GM23338 (cell line): ENCODE measurements at regions not wholly inside any gene's neighbourhood (a gene's known extent, or its start where the extent isn't known, plus 50 kb on each side); places are given as distances from the start of the nearest gene placed in this dataset.

Experiments used
- ATAC-seq: fragments of 200-7000 bp; cut with Tn5 transposase; 3 replicates; pipeline ENCODE4 v1.9.1; 2020
- DNase-seq: peaks from one replicate; pipeline ENCODE4 v3.0.0-alpha.2; 2015; ENCODE audit warnings: low spot score
- H2AFZ ChIP-seq: fragments of 200-600 bp; sonication (generic); 2 replicates; pipeline ENCODE4 v1.8.0; 2016; ENCODE audit warnings: antibody characterized with exemption, mild to moderate bottlenecking, moderate library complexity
- H3F3A ChIP-seq: fragments of 200-600 bp; sonication (generic); replicated peaks from 2 replicates; pipeline ENCODE4 v1.8.0; 2017; ENCODE audit warnings: antibody characterized with exemption, mixed run types, low read depth
- H3K27ac ChIP-seq: fragments of 200-600 bp; sonication (generic); 2 replicates; pipeline ENCODE4 v1.6.1; 2016; ENCODE audit warnings: low read depth
- H3K27me3 ChIP-seq: fragments of 200-600 bp; sonication (generic); 2 replicates; pipeline ENCODE4 v1.8.0; 2016; ENCODE audit warnings: mild to moderate bottlenecking, mixed run types, moderate library complexity; ENCODE audit not compliant: insufficient read depth
- H3K36me3 ChIP-seq: fragments of 200-600 bp; sonication (generic); 2 replicates; pipeline ENCODE4 v1.8.0; 2016; ENCODE audit warnings: mild to moderate bottlenecking; ENCODE audit not compliant: insufficient read depth
- H3K4me1 ChIP-seq: fragments of 200-600 bp; sonication (generic); 2 replicates; pipeline ENCODE4 v1.8.0; 2016; ENCODE audit warnings: mild to moderate bottlenecking, moderate library complexity; ENCODE audit not compliant: insufficient read depth
- H3K4me2 ChIP-seq: fragments of 200-600 bp; sonication (generic); 2 replicates; pipeline ENCODE4 v1.7.1; 2017; ENCODE audit warnings: mixed run types
- H3K4me3 ChIP-seq: fragments of 200-600 bp; sonication (generic); 2 replicates; pipeline ENCODE4 v1.6.1; 2016; ENCODE audit warnings: mixed run types
- H3K79me2 ChIP-seq: fragments of 200-600 bp; sonication (generic); replicated peaks from 2 replicates; pipeline ENCODE4 v1.8.0; 2017; ENCODE audit warnings: mild to moderate bottlenecking; ENCODE audit not compliant: insufficient read depth
- H3K9me2 ChIP-seq: fragments of 200-600 bp; sonication (generic); 2 replicates; pipeline ENCODE4 v1.8.0; 2017; ENCODE audit not compliant: insufficient read depth
- H4K20me1 ChIP-seq: fragments of 200-600 bp; sonication (generic); replicated peaks from 2 replicates; pipeline ENCODE4 v1.8.0; 2017; ENCODE audit warnings: mild to moderate bottlenecking; ENCODE audit not compliant: insufficient read depth
- H3K27ac Mint-ChIP-seq: 2 replicates; pipeline ENCODE4 v1.8.0; 2020; ENCODE audit warnings: inconsistent platforms, mild to moderate bottlenecking, moderate library complexity, mixed read lengths
- H3K27me3 Mint-ChIP-seq: 3 replicates; pipeline ENCODE4 v1.8.0; 2022; ENCODE audit warnings: low read depth, mild to moderate bottlenecking, moderate library complexity, mixed read lengths, inconsistent platforms; ENCODE audit not compliant: insufficient read depth, poor library complexity
- H3K36me3 Mint-ChIP-seq: 3 replicates; pipeline ENCODE4 v1.8.0; 2021; ENCODE audit warnings: low read depth, mild to moderate bottlenecking, inconsistent platforms, moderate library complexity, mixed read lengths
- H3K4me1 Mint-ChIP-seq: 3 replicates; pipeline ENCODE4 v1.8.0; 2020; ENCODE audit warnings: mild to moderate bottlenecking, inconsistent platforms, mixed read lengths
- H3K4me3 Mint-ChIP-seq: 3 replicates; pipeline ENCODE4 v1.8.0; 2021; ENCODE audit warnings: moderate library complexity, mild to moderate bottlenecking, inconsistent platforms, mixed read lengths
- H3K9me3 Mint-ChIP-seq: 3 replicates; pipeline ENCODE4 v1.8.0; 2020; ENCODE audit warnings: moderate library complexity, mild to moderate bottlenecking, inconsistent platforms, mixed read lengths
- CREB1 ChIP-seq: fragments of 250-450 bp; sonication (Bioruptor Pico); IDR thresholded peaks from 2 replicates; pipeline ENCODE4 v1.5.0; 2020; ENCODE audit warnings: low read depth, mild to moderate bottlenecking, moderate library complexity
- CTCF ChIP-seq, 2 experiments: fragments of 200-600 bp in 1 of 2; sonication (generic) in 1 of 2; conservative IDR thresholded peaks; 2 replicates each; pipeline versions ENCODE4 v1.5.1 to v1.6.1; 2016 to 2017; ENCODE audit warnings: antibody characterized with exemption in 2 of 2, low read depth in 2 of 2, mild to moderate bottlenecking in 2 of 2, moderate library complexity in 1 of 2
- ETS1 ChIP-seq: IDR thresholded peaks from 2 replicates; pipeline ENCODE4 v1.6.1; 2016; ENCODE audit warnings: antibody characterized with exemption
- EZH2 ChIP-seq: fragments of 200-600 bp; sonication (generic); IDR thresholded peaks from one replicate; pipeline ENCODE4 v1.8.0; 2017; ENCODE audit warnings: antibody characterized with exemption, mild to moderate bottlenecking, low read depth; ENCODE audit not compliant: unreplicated experiment
- EZH2phosphoT487 ChIP-seq: fragments of 200-600 bp; sonication (generic); IDR thresholded peaks from one replicate; pipeline ENCODE4 v1.8.1; 2018; ENCODE audit warnings: antibody characterized with exemption; ENCODE audit not compliant: unreplicated experiment
- JUNB ChIP-seq: IDR thresholded peaks from one replicate; pipeline ENCODE4 v1.6.1; 2016; ENCODE audit warnings: antibody characterized with exemption; ENCODE audit not compliant: unreplicated experiment
- NANOG ChIP-seq: IDR thresholded peaks from 2 replicates; pipeline ENCODE4 v1.6.1; 2016; ENCODE audit warnings: antibody characterized with exemption, borderline replicate concordance
- POLR2AphosphoS5 ChIP-seq: IDR thresholded peaks from 2 replicates; pipeline ENCODE4 v1.6.1; 2016; ENCODE audit warnings: antibody characterized with exemption, low read depth
- REST ChIP-seq: IDR thresholded peaks from one replicate; pipeline ENCODE4 v1.6.1; 2018; ENCODE audit warnings: antibody characterized with exemption; ENCODE audit not compliant: unreplicated experiment
- STAT1 ChIP-seq: IDR thresholded peaks from one replicate; pipeline ENCODE4 v1.6.1; 2016; ENCODE audit warnings: antibody characterized with exemption; ENCODE audit not compliant: unreplicated experiment
- ZNF114 ChIP-seq: fragments of 250-450 bp; sonication (Bioruptor Pico); IDR thresholded peaks from 2 replicates; pipeline ENCODE4 v1.5.0; 2020; ENCODE audit warnings: mild to moderate bottlenecking, moderate library complexity
- ZNF331 ChIP-seq: fragments of 250-450 bp; sonication (Bioruptor Pico); IDR thresholded peaks from 2 replicates; pipeline ENCODE4 v1.5.0; 2020; ENCODE audit warnings: low read depth, mild to moderate bottlenecking, moderate library complexity
- ZNF462 ChIP-seq: fragments of 250-450 bp; sonication (Bioruptor Pico); IDR thresholded peaks from 2 replicates; pipeline ENCODE4 v1.5.0; 2020; ENCODE audit warnings: mild to moderate bottlenecking, moderate library complexity

GRCh38 chr4:35189988-35190613 lies 1054.2 kb downstream of the ARAP2 start:
- H4K20me1 ChIP-seq: no peaks in the 10 kb centered on the region
- no peak overlapping the region for H3K27ac ChIP-seq
- no peaks in the 10 kb centered on the region for H3K36me3 ChIP-seq
- TF ChIP-seq STAT1 (no peak), JUNB (no peak), CREB1 (CRISPR knock-in tag) (no peak), ZNF114 (CRISPR knock-in tag) (no peak), ETS1 (no peak), REST (no peak), EZH2phosphoT487 (no peak), ZNF462 (CRISPR knock-in tag) (no peak), NANOG (no peak), ZNF331 (CRISPR knock-in tag) (no peak), EZH2 (no peak), POLR2AphosphoS5 (no peak), CTCF (conservative IDR thresholded peaks at IDR 0.05; ENCODE audit: low read depth in 2 of 2) (no peak)
- no peaks in the 10 kb centered on the region for H3K27me3 Mint-ChIP-seq
- no peak overlapping the region for H3K4me3 Mint-ChIP-seq
- no peak overlapping the region for H3K4me2 ChIP-seq
- H3K4me1 Mint-ChIP-seq: peaks cover 3% of the 10 kb centered on the region
- no peak overlapping the region for H3K27ac Mint-ChIP-seq
- no peaks in the 10 kb centered on the region for H3K36me3 Mint-ChIP-seq
- H2AFZ ChIP-seq: no peak overlapping the region
- no peak; the same call in none of the 3 replicates for ATAC-seq
- no peaks in the 10 kb centered on the region for H3K27me3 ChIP-seq
- no peaks in the 10 kb centered on the region; the same call in 2 of the 3 replicates for H3K9me3 Mint-ChIP-seq
- no peak overlapping the region for H3K4me3 ChIP-seq
- H3K4me1 ChIP-seq: no peaks in the 10 kb centered on the region
- DNase-seq: peak; percentile 17
- H3K79me2 ChIP-seq: no peaks in the 10 kb centered on the region
- no peaks in the 10 kb centered on the region for H3F3A ChIP-seq
- H3K9me2 ChIP-seq: no peaks in the 10 kb centered on the region
